ENCODE measurements at regions not wholly inside any gene's neighbourhood (a gene's known extent, or its start where the extent isn't known, plus 50 kb on each side); places are given as distances from the start of the nearest gene placed in this dataset.

GRCh38 chr20:50366270-50367103, 143.7 kb upstream of the PTPN1 start:
- no peaks in the 10 kb centered on the region for H3K36me3 ChIP-seq (ENCODE audit: low read depth)
- peak overlapping the region; percentile 57 for H3K4me2 ChIP-seq
- no peaks in the 10 kb centered on the region for H3K27me3 ChIP-seq (ENCODE audit: insufficient read depth, low read depth)
- peak; percentile 71 to 92 for DNase-seq
- H3K27ac ChIP-seq, result peak overlapping the region; percentile 30
- H3K9me3 ChIP-seq (ENCODE audit: insufficient read depth, low read depth), result no peaks in the 10 kb centered on the region
- H4K20me1 ChIP-seq (ENCODE audit: insufficient read depth), result no peaks in the 10 kb centered on the region
- ChIA-PET POLR2A (ENCODE audit: unreplicated experiment) (no interaction called here), CTCF (interaction anchor here (0.7 kb wide), 1 partner anchor 179 kb away, joined by 3 read pairs; no protein-coding TSS in a partner anchor)
- no peaks in the 10 kb centered on the region for H3K79me2 ChIP-seq (ENCODE audit: low read depth)
- no TSS peak for BruUV-seq (replicated peaks)
- TF ChIP-seq EZH2 (IDR thresholded peaks at IDR 0.05; ENCODE audit: low read depth) (no peak), CTCF (conservative IDR thresholded peaks at IDR 0.05) (no peak)
- H3F3A ChIP-seq (ENCODE audit: insufficient read depth, low read depth), result peaks cover 25% of the 10 kb centered on the region; the same call in 1 of the 2 replicates
- no peaks in the 10 kb centered on the region for H3K9me2 ChIP-seq (ENCODE audit: insufficient read depth)
- no peak overlapping the region for H3K4me3 ChIP-seq
- H2AFZ ChIP-seq, result no peak overlapping the region
- peaks cover 27% of the 10 kb centered on the region for H3K4me1 ChIP-seq (replicated peaks; ENCODE audit: insufficient read depth)
- intact Hi-C loops (cut with micrococcal nuclease; ENCODE audit: unreplicated experiment), result no loop called here

GRCh38 chr20:50367104-50367674, 143.0 kb upstream of the PTPN1 start:
- peak overlapping the region; percentile 57 for H3K4me2 ChIP-seq
- CTCF ChIA-PET, result interaction anchor here (0.5 to 0.7 kb wide), 2 partner anchors 91 to 179 kb away, joined by 3 to 17 read pairs; no protein-coding TSS in a partner anchor
- DNase-seq, result no peak
- no peak overlapping the region for H2AFZ ChIP-seq
- H4K20me1 ChIP-seq (ENCODE audit: insufficient read depth), result no peaks in the 10 kb centered on the region
- H3K27me3 ChIP-seq (ENCODE audit: insufficient read depth, low read depth), result no peaks in the 10 kb centered on the region
- POLR2A ChIA-PET (ENCODE audit: unreplicated experiment), result interaction anchor here (0.6 kb wide), 1 partner anchor 13 kb away, joined by 4 read pairs; no protein-coding TSS in a partner anchor
- H3K4me1 ChIP-seq (replicated peaks; ENCODE audit: insufficient read depth), result peaks cover 34% of the 10 kb centered on the region
- no peaks in the 10 kb centered on the region for H3K36me3 ChIP-seq (ENCODE audit: low read depth)
- no peaks in the 10 kb centered on the region for H3K79me2 ChIP-seq (ENCODE audit: low read depth)
- H3K27ac ChIP-seq, result peak overlapping the region; percentile 30
- H3K9me3 ChIP-seq (ENCODE audit: insufficient read depth, low read depth), result no peaks in the 10 kb centered on the region
- H3K4me3 ChIP-seq, result no peak overlapping the region
- peaks cover 25% of the 10 kb centered on the region; the same call in 1 of the 2 replicates for H3F3A ChIP-seq (ENCODE audit: insufficient read depth, low read depth)
- intact Hi-C loops (cut with micrococcal nuclease; ENCODE audit: unreplicated experiment), result no loop called here
- H3K9me2 ChIP-seq (ENCODE audit: insufficient read depth), result no peaks in the 10 kb centered on the region
- TF ChIP-seq EZH2 (IDR thresholded peaks at IDR 0.05; ENCODE audit: low read depth) (no peak), CTCF (conservative IDR thresholded peaks at IDR 0.05) (no peak)
- no TSS peak for BruUV-seq (replicated peaks)

- Histone ChIP-seq H4K20me1 (ENCODE audit: insufficient read depth) (no peaks in the 10 kb centered on the region), H3K4me2 (no peak overlapping the region), H3K27ac (no peak overlapping the region), H3K9me2 (ENCODE audit: insufficient read depth) (no peaks in the 10 kb centered on the region), H3K27me3 (ENCODE audit: insufficient read depth, low read depth) (no peaks in the 10 kb centered on the region), H3K79me2 (ENCODE audit: low read depth) (no peaks in the 10 kb centered on the region), H3F3A (ENCODE audit: insufficient read depth, low read depth) (peaks cover 29% of the 10 kb centered on the region; the same call in 1 of the 2 replicates), H3K4me1 (replicated peaks; ENCODE audit: insufficient read depth) (peaks cover 41% of the 10 kb centered on the region), H2AFZ (no peak overlapping the region), H3K9me3 (ENCODE audit: insufficient read depth, low read depth) (no peaks in the 10 kb centered on the region), H3K36me3 (ENCODE audit: low read depth) (no peaks in the 10 kb centered on the region), H3K4me3 (no peak overlapping the region)
- no peak for DNase-seq
- ChIA-PET CTCF (interaction anchor here (0.5 kb wide), 1 partner anchor 90 kb away, joined by 17 read pairs; no protein-coding TSS in a partner anchor), POLR2A (ENCODE audit: unreplicated experiment) (interaction anchor here (0.6 kb wide), 1 partner anchor 13 kb away, joined by 4 read pairs; no protein-coding TSS in a partner anchor)
- no TSS peak for BruUV-seq (replicated peaks)
- intact Hi-C loops (cut with micrococcal nuclease; ENCODE audit: unreplicated experiment), result no loop called here
- TF ChIP-seq CTCF (conservative IDR thresholded peaks at IDR 0.05) (no peak), EZH2 (IDR thresholded peaks at IDR 0.05; ENCODE audit: low read depth) (no peak)
Observed at GRCh38 chr20:50367739-50368375, 142.3 kb upstream of the PTPN1 start.

All from PC-9 (cell line).